Activated CD8-positive, alpha-beta T cell treated with anti-CD3 and anti-CD28 coated beads for 36 hours (primary cell): ENCODE measurements at regions not wholly inside any gene's neighbourhood (a gene's known extent, or its start where the extent isn't known, plus 50 kb on each side); places are given as distances from the start of the nearest gene placed in this dataset.

Experiments used
- ATAC-seq: fragments of 200-7000 bp; cut with Tn5 transposase; one replicate; pipeline ENCODE4 v1.10.0; 2021; ENCODE audit warnings: mild to moderate bottlenecking, moderate library complexity
- CTCF ChIA-PET: fragments of 350-600 bp; sonication (Branson Sonifier 250); formaldehyde crosslinking; loops from one replicate; lab custom pipeline; 2021; ENCODE audit warnings: antibody characterized with exemption; lab: Charles Lee
- POLR2A ChIA-PET: fragments of 350-600 bp; sonication (Branson Sonifier 250); formaldehyde crosslinking; loops from one replicate; lab custom pipeline; 2021; ENCODE audit warnings: antibody characterized with exemption; lab: Charles Lee
- DNase-seq: peaks from one replicate; pipeline ENCODE4 v3.0.0-alpha.2; 2020
- H3K27ac Mint-ChIP-seq: one replicate; pipeline ENCODE4 v1.8.0; 2021; ENCODE audit warnings: mild to moderate bottlenecking, mixed read lengths
- H3K27me3 Mint-ChIP-seq: one replicate; pipeline ENCODE4 v1.8.0; 2021; ENCODE audit warnings: mixed read lengths
- H3K36me3 Mint-ChIP-seq: one replicate; pipeline ENCODE4 v1.8.0; 2021; ENCODE audit warnings: low read depth, mixed read lengths
- H3K4me1 Mint-ChIP-seq: one replicate; pipeline ENCODE4 v1.8.0; 2021; ENCODE audit warnings: low read depth, mixed read lengths
- H3K4me3 Mint-ChIP-seq: one replicate; pipeline ENCODE4 v1.8.0; 2021; ENCODE audit warnings: mild to moderate bottlenecking, moderate library complexity, mixed read lengths
- H3K9me3 Mint-ChIP-seq: one replicate; pipeline ENCODE4 v1.8.0; 2021; ENCODE audit warnings: mixed read lengths
- intact Hi-C: fragments of 100-400 bp; cut with micrococcal nuclease; formaldehyde crosslinking; loops from one replicate; pipeline ENCODE4 v1.10.0; 2022
- TF ChIP-seq, protein P1 (sequence below): fragments of 200-600 bp; IDR thresholded peaks from one replicate; pipeline ENCODE4 v1.8.0; 2022; ENCODE audit warnings: antibody characterized with exemption, mild to moderate bottlenecking

- no peak overlapping the region for H3K4me3 Mint-ChIP-seq
- TF ChIP-seq, protein P1, sequence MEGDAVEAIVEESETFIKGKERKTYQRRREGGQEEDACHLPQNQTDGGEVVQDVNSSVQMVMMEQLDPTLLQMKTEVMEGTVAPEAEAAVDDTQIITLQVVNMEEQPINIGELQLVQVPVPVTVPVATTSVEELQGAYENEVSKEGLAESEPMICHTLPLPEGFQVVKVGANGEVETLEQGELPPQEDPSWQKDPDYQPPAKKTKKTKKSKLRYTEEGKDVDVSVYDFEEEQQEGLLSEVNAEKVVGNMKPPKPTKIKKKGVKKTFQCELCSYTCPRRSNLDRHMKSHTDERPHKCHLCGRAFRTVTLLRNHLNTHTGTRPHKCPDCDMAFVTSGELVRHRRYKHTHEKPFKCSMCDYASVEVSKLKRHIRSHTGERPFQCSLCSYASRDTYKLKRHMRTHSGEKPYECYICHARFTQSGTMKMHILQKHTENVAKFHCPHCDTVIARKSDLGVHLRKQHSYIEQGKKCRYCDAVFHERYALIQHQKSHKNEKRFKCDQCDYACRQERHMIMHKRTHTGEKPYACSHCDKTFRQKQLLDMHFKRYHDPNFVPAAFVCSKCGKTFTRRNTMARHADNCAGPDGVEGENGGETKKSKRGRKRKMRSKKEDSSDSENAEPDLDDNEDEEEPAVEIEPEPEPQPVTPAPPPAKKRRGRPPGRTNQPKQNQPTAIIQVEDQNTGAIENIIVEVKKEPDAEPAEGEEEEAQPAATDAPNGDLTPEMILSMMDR, result no peak
- no peaks in the 10 kb centered on the region for H3K4me1 Mint-ChIP-seq
- ATAC-seq, result no peak
- H3K27me3 Mint-ChIP-seq, result no peaks in the 10 kb centered on the region
- ChIA-PET POLR2A (interaction anchor here (0.6 to 0.8 kb wide), 2 partner anchors 9 to 240 kb away, joined by 3 read pairs; no protein-coding TSS in a partner anchor), CTCF (no interaction called here)
- peaks cover 2% of the 10 kb centered on the region for H3K9me3 Mint-ChIP-seq
- no peak for DNase-seq
- intact Hi-C loops, result no loop called here
- no peak overlapping the region for H3K27ac Mint-ChIP-seq
- H3K36me3 Mint-ChIP-seq, result no peaks in the 10 kb centered on the region
Measured at GRCh38 chr5:20514145-20514544, 526.1 kb upstream of the CDH18 start.

DNA sequence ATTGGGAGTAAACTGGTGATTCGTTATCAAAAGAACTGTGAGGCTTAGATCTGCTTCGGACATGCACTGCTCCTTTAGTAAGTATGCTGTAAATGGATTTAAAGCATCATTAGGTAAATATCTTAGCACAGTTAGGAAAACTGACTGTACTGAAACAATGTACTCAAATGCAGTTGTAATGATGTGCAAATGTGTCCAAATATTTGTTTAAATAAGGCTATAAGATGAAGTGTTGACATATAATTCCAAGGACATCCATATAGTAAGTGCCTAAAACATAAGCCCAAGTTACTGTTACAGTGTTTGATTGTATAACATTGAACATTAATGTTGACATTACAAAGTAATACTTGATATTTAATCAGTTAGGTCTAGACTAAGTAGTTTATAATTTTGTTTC, 512.5 kb upstream of the CDH18 start:
- Mint-ChIP-seq H3K27me3 (no peaks in the 10 kb centered on the region), H3K4me3 (no peak overlapping the region), H3K4me1 (no peaks in the 10 kb centered on the region), H3K27ac (no peak overlapping the region), H3K36me3 (no peaks in the 10 kb centered on the region), H3K9me3 (peaks cover 2% of the 10 kb centered on the region)
- POLR2A ChIA-PET, result no interaction called here
- intact Hi-C loops, result no loop called here
- ATAC-seq (no peak), DNase-seq (no peak)
- CTCF ChIA-PET, result no interaction called here
- TF ChIP-seq, protein P1, result no peak

GRCh38 chr5:20498926-20499325, 510.9 kb upstream of the CDH18 start:
- Mint-ChIP-seq H3K4me1 (no peaks in the 10 kb centered on the region), H3K9me3 (peaks cover 7% of the 10 kb centered on the region), H3K36me3 (no peaks in the 10 kb centered on the region), H3K4me3 (no peak overlapping the region), H3K27ac (no peak overlapping the region), H3K27me3 (no peaks in the 10 kb centered on the region)
- intact Hi-C loops, result no loop called here
- ATAC-seq, result no peak
- no peak for DNase-seq
- ChIA-PET CTCF (no interaction called here), POLR2A (no interaction called here)
- TF ChIP-seq, protein P1, result no peak

- ATAC-seq (no peak), DNase-seq (no peak)
- peaks cover 7% of the 10 kb centered on the region for H3K9me3 Mint-ChIP-seq
- H3K4me3 Mint-ChIP-seq, result no peak overlapping the region
- TF ChIP-seq, protein P1, result no peak
- H3K36me3 Mint-ChIP-seq, result no peaks in the 10 kb centered on the region
- H3K27ac Mint-ChIP-seq, result no peak overlapping the region
- H3K27me3 Mint-ChIP-seq, result no peaks in the 10 kb centered on the region
- intact Hi-C loops, result no loop called here
- H3K4me1 Mint-ChIP-seq, result no peaks in the 10 kb centered on the region
- POLR2A ChIA-PET, result no interaction called here
- CTCF ChIA-PET, result no interaction called here
Measured at GRCh38 chr5:20498102-20498501, 510.1 kb upstream of the CDH18 start.

DNA sequence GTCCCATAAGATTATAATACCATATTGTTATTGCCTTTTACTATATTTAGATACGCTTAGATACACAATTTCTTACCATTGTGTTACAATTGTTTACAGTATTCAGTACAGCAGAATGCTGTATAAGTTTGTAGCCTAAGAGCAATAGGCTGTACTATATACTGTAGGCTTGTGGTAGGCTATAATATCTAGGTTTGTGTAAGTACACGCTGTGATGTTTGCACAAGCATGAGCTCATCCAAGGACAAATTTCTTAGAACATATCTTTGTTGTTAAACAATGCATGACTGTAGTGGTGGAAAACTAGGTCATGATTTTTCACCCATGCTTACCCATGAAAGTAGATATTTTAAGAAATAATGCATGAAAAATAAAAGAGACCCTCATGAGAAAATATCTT, 509.4 kb upstream of the CDH18 start:
- CTCF ChIA-PET, result no interaction called here

More for the DNA sequence above, 509.4 kb upstream of the CDH18 start:
- Mint-ChIP-seq H3K27me3 (no peaks in the 10 kb centered on the region), H3K4me1 (no peaks in the 10 kb centered on the region), H3K9me3 (peaks cover 7% of the 10 kb centered on the region), H3K36me3 (no peaks in the 10 kb centered on the region), H3K27ac (no peak overlapping the region), H3K4me3 (no peak overlapping the region)
- POLR2A ChIA-PET, result no interaction called here
- DNase-seq (no peak), ATAC-seq (no peak)
- intact Hi-C loops, result no loop called here
- TF ChIP-seq, protein P1, result no peak
